Neuron (in vitro differentiated cells): ENCODE measurements at regions not wholly inside any gene's neighbourhood (a gene's known extent, or its start where the extent isn't known, plus 50 kb on each side); places are given as distances from the start of the nearest gene placed in this dataset.
"Not testable (repeated sequence)": the region's sequence is repeated elsewhere in the genome, so short reads cannot be mapped to it uniquely, and the experiment has no call there.

Experiments
- H2AFZ ChIP-seq: one replicate; pipeline ENCODE4 v1.6.1; 2013; ENCODE audit warnings: low read depth, mild to moderate bottlenecking, inconsistent platforms, low read length, moderate library complexity
- H3K27me3 ChIP-seq: one replicate; pipeline ENCODE4 v1.6.1; 2013; ENCODE audit warnings: low read length; ENCODE audit not compliant: insufficient read depth
- H3K36me3 ChIP-seq: one replicate; pipeline ENCODE4 v1.6.1; 2013; ENCODE audit warnings: low read length; ENCODE audit not compliant: insufficient read depth
- H3K4me1 ChIP-seq: one replicate; pipeline ENCODE4 v1.6.1; 2013; ENCODE audit warnings: low read length; ENCODE audit not compliant: insufficient read depth
- H3K4me3 ChIP-seq: 2 replicates; pipeline ENCODE4 v1.5.1; 2013; ENCODE audit warnings: mild to moderate bottlenecking, low read length, moderate library complexity
- H3K9me3 ChIP-seq: one replicate; pipeline ENCODE4 v1.6.1; 2013; ENCODE audit warnings: low read length

GRCh38 chr5:135153259-135153658, 119.2 kb upstream of the PITX1 start:
- Histone ChIP-seq H3K36me3 (no peaks in the 10 kb centered on the region), H3K9me3 (no peaks in the 10 kb centered on the region), H2AFZ (no peak overlapping the region), H3K4me1 (no peaks in the 10 kb centered on the region), H3K4me3 (no peak overlapping the region), H3K27me3 (no peaks in the 10 kb centered on the region)

- H3K9me3 ChIP-seq, H3K27me3 ChIP-seq, H3K4me3 ChIP-seq, H2AFZ ChIP-seq, H3K4me1 ChIP-seq, H3K36me3 ChIP-seq: not testable (repeated sequence)
These were observed 117.6 kb upstream of the PITX1 start for GRCh38 chr5:135151660-135152059.

GRCh38 chr5:135151256-135151655, 117.2 kb upstream of the PITX1 start:
- no peaks in the 10 kb centered on the region for H3K27me3 ChIP-seq
- H3K4me1 ChIP-seq = no peaks in the 10 kb centered on the region
- H3K4me3 ChIP-seq = no peak overlapping the region
- no peak overlapping the region for H2AFZ ChIP-seq
- H3K36me3 ChIP-seq = no peaks in the 10 kb centered on the region
- no peaks in the 10 kb centered on the region for H3K9me3 ChIP-seq

- no peaks in the 10 kb centered on the region for H3K36me3 ChIP-seq
- H3K4me1 ChIP-seq = no peaks in the 10 kb centered on the region
- no peak overlapping the region for H2AFZ ChIP-seq
- H3K4me3 ChIP-seq = no peak overlapping the region
- H3K9me3 ChIP-seq = no peaks in the 10 kb centered on the region
- no peaks in the 10 kb centered on the region for H3K27me3 ChIP-seq
These were observed 116.7 kb upstream of the PITX1 start for GRCh38 chr5:135150767-135151166.

GRCh38 chr5:135149956-135150723, 116.1 kb upstream of the PITX1 start:
- Histone ChIP-seq H3K9me3 (no peaks in the 10 kb centered on the region), H3K27me3 (no peaks in the 10 kb centered on the region), H2AFZ (no peak overlapping the region), H3K36me3 (no peaks in the 10 kb centered on the region), H3K4me1 (no peaks in the 10 kb centered on the region), H3K4me3 (no peak overlapping the region)

- no peaks in the 10 kb centered on the region for H3K4me1 ChIP-seq
These were observed 115.4 kb upstream of the PITX1 start for GRCh38 chr5:135149229-135149955.

GRCh38 chr5:135147294-135148090, 113.5 kb upstream of the PITX1 start:
- Histone ChIP-seq H2AFZ (no peak overlapping the region), H3K36me3 (no peaks in the 10 kb centered on the region), H3K9me3 (no peaks in the 10 kb centered on the region), H3K4me3 (no peak overlapping the region), H3K4me1 (no peaks in the 10 kb centered on the region), H3K27me3 (no peaks in the 10 kb centered on the region)

More at GRCh38 chr5:135149229-135149955, 115.4 kb upstream of the PITX1 start:
- Histone ChIP-seq H3K4me3 (no peak overlapping the region), H3K9me3 (no peaks in the 10 kb centered on the region), H3K27me3 (no peaks in the 10 kb centered on the region), H2AFZ (no peak overlapping the region), H3K36me3 (no peaks in the 10 kb centered on the region)

- Histone ChIP-seq H3K27me3 (no peaks in the 10 kb centered on the region), H3K36me3 (no peaks in the 10 kb centered on the region), H3K4me3 (no peak overlapping the region), H3K4me1 (no peaks in the 10 kb centered on the region), H2AFZ (no peak overlapping the region), H3K9me3 (no peaks in the 10 kb centered on the region)
These were observed 112.0 kb upstream of the PITX1 start for GRCh38 chr5:135145985-135146384.

GRCh38 chr5:135143682-135144081, 109.7 kb upstream of the PITX1 start:
- H3K4me1 ChIP-seq, H2AFZ ChIP-seq, H3K27me3 ChIP-seq, H3K4me3 ChIP-seq, H3K9me3 ChIP-seq, H3K36me3 ChIP-seq: not testable (repeated sequence)

GRCh38 chr5:135141303-135142268, 107.6 kb upstream of the PITX1 start:
- Histone ChIP-seq H3K27me3 (no peaks in the 10 kb centered on the region), H3K9me3 (no peaks in the 10 kb centered on the region), H3K4me3 (no peak overlapping the region), H2AFZ (no peak overlapping the region), H3K4me1 (no peaks in the 10 kb centered on the region), H3K36me3 (no peaks in the 10 kb centered on the region)

GRCh38 chr5:135140446-135141204, 106.6 kb upstream of the PITX1 start:
- H3K4me3 ChIP-seq = no peak overlapping the region
- no peaks in the 10 kb centered on the region for H3K36me3 ChIP-seq
- H3K4me1 ChIP-seq = no peaks in the 10 kb centered on the region
- no peaks in the 10 kb centered on the region for H3K27me3 ChIP-seq
- no peak overlapping the region for H2AFZ ChIP-seq
- H3K9me3 ChIP-seq = no peaks in the 10 kb centered on the region
